Hematopoietic multipotent progenitor cell (in vitro differentiated cells): ENCODE measurements at regions not wholly inside any gene's neighbourhood (a gene's known extent, or its start where the extent isn't known, plus 50 kb on each side); places are given as distances from the start of the nearest gene placed in this dataset.
"Not testable (repeated sequence)": the region's sequence is repeated elsewhere in the genome, so short reads cannot be mapped to it uniquely, and the experiment has no call there.

Experiments
- DNase-seq, 3 donors: peaks; one replicate each; pipeline ENCODE4 v3.0.0-alpha.2; 2011 to 2015; ENCODE audit warnings: low read depth in 2 of 3, low spot score in 2 of 3

- DNase-seq: no peak
These were observed 153.2 kb upstream of the FBXL7 start for GRCh38 chr5:15346738-15347137.

DNA sequence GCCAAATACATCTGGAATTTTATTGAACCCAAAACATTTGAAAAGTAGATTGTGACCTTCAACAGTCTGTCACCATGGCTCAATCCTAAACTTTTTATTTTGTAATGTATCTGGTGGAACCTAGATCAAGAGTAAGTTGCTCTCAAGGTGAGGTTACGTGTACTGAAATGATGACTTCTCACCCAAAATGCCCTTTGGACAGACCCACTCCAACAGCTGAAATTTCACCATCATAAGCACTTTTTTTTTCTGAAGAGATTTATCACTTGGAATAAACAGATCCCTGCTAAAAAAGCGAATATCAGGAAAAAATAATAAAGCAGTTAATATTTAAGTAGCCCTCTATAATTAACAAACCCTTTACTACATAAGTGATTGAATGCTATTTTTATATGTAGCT is 155.0 kb upstream of the FBXL7 start:
- no peak for DNase-seq

DNA sequence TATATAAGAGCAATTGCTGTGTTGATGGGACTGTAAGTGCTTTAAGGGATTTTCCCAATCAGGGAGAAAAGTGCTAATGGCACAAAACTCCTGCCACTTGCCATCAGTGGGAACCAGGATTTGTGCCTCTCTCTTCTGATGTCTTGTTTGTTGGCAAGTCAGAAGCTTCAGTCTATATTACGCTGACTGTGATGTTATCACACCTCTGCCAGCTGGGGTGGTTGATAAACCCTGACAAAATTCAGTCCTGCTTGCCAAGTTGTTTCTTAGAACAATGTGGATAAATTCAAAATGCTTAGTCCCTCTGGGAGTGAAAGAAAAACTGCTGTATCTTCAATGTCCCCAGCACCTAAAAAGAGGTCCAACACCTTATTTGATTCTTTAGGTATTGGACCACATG is 161.4 kb upstream of the FBXL7 start:
- DNase-seq: no peak

GRCh38 chr5:15334551-15335266 is 165.3 kb upstream of the FBXL7 start:
- no peak for DNase-seq

DNA sequence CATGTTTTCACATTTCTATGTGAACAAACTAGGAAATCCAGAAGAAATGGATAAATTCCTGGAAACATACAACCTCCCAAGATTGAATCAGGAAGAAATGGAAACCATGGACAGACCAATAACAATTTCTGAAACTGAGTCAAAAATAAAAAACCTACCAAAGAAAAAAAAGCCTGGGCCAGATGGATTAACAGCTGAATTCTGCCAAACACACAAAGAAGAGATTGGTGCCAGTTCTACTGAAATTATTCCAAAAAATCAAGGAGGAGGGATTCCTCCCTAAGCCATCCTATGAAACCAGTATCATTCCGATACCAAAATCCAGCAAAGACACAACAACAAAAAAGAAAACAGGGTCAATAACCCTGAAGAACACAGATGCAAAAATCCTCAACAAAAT is 166.9 kb upstream of the FBXL7 start:
- no peak for DNase-seq

- DNase-seq: no peak
These were observed 173.0 kb upstream of the FBXL7 start for GRCh38 chr5:15326932-15327331.

DNA sequence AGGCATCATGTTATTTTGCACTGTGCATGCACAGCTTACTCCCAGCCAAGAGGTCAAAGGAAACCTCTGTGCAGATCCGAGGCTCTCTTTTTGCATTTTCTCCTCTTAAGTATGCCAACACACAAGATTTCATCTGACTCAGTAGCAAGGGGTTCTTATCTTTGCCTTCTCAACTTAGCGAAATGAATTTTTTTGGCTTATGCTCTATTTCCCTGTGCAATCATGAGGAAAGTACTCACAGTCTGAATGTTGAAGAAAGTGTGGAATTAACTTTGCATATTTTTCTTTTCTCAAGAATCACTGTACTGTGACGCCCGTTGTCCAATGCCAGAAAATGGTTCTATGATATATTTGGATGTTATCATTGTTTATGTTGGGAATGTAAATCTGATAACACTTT is 173.5 kb upstream of the FBXL7 start:
- no peak for DNase-seq

GRCh38 chr5:15322421-15322820 is 177.6 kb upstream of the FBXL7 start:
- no peak for DNase-seq

DNA sequence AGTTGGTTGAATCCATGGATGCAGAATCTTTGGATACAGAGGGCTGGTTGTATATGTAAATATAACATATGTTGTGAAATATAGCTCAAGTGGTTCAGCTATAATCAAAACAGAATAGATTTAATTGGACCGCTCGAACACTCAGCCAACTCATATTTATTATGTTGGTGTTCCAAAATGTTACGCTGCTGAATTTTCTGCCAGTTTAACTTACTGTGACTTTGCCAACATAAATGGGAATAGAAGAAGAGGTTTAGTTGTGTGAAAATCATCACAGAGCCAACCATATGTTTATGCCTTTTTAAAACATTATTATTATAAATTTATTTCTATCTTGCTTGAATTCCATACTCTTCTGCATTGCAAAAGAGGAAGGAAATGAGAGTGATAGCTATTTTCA is 178.2 kb upstream of the FBXL7 start:
- DNase-seq: no peak

- DNase-seq: no peak
These were observed 179.1 kb upstream of the FBXL7 start for GRCh38 chr5:15320871-15321270.

DNA sequence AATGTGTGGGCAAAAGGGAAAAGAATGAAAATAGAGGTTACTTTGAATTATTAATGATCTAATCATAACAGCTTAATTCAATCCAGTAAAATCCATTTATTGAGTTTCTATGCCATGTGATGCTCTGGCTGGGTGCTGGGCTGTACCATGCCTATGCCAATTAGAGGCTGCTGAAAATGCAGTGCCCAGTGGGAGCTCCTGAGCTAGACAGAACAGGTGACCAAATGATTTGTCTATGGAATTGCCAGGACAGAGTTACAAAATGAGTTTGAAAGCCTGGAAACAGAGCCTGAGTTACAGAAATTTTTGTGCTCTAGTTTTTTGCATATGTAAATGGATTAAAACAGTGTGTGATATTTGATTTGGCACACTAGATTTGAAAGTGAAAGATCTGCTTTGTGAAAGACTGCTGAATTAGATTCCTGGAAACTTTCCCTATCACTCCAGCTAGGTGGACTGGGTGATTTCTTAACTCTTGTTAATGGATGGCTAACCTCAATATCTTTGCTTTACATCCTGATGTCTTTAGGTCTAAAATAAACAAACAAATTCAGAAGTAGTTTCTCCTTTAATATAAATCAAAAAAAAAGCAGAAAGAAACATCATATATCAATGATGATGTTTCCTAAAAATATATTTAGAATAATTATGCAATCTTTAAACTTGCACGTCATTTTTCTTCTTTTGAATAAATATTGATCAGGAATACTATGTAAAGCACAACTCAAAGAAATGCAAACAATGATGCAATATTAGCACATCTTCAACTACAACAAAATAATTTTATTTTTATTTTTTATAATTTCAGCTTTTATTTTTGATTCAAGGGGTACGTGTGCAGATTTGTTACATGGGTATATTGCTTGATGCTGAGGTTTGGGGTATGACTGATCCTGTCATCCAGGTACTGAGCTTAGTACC is 194.8 kb upstream of the FBXL7 start:
- no peak for DNase-seq

DNA sequence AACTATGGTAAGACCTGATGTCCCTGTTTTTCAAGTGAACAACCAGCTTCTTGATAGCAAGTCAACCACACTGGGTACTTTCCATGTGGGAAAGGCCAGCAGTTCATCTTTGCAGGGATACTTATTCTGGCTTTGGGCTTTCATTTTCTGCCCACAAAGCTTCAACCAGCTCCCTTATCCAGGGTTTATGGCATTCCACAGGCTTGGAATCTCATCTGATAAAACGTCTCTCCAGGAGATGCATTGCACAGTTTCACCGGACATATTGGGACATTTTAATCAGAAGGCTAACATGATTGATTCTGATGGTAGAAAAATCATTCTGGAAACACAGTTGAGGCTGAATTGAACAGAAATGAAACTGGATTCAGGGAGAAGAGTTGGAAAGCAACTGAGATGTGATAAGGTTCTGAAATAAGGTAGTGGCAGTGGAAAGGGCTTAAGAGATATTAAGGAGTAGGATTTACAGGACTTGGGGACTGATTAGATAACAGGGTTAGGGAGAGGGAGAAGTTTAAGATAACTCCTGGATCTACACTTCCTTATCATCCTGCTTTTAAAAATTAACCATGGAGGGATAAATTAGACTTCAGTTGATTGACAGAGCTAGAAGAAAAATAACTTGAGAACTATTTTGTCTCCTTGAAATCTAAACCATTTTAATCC is 195.8 kb upstream of the FBXL7 start:
- no peak for DNase-seq

DNA sequence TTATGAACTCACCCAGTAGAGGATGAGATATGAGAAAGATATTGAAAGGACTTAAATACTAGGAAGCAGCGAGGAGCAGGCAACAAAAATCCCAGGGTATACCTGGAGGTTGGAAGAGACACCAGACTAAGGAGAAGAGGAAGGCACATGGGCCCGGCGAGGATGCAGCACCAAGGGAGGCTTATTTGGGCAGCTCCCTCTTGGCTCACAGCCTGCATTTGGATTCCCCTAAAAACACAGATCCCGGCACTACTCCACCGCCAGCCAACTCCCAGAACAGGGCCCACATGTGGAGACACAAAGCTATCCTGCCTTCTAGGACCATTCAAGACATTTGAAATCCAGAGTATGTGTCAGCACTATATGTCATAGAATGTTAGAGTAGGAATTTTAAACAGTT is 199.8 kb upstream of the FBXL7 start:
- no peak for DNase-seq

GRCh38 chr5:15290953-15291352 is 209.0 kb upstream of the FBXL7 start:
- no peak for DNase-seq

- DNase-seq: no peak
These were observed 213.3 kb upstream of the FBXL7 start for GRCh38 chr5:15286650-15287049.

DNA sequence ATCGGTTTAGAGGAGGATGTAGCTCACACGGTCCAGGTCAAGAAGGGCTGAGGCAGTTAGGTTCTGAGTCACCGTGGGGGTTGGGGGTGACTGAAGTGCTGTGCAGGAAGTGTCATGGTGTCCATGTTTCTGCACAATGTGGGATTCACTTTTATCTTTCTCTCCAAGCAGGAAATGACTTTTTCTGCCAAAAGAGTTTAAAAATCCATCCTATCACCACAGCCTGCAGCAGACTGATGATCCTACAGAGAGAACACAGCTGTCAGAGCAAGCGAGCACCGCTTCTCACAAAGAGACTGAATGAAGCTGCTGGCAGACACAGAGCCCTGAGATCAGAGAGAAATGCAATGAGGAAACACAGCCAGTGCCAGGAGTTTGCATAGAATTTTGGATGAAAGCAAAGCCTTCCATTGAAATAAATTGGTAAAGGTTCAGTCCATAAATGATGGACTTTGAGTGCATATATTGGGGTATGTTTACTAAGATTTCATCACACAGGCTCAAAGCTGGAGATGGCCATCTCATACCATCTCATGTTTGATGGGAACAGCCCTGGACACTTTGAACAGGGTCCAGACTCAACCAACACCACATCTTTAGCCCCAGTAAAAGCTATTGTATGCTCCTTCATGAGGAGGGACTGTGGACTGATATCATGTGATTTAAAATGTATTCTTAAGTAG is 213.9 kb upstream of the FBXL7 start:
- no peak for DNase-seq

DNA sequence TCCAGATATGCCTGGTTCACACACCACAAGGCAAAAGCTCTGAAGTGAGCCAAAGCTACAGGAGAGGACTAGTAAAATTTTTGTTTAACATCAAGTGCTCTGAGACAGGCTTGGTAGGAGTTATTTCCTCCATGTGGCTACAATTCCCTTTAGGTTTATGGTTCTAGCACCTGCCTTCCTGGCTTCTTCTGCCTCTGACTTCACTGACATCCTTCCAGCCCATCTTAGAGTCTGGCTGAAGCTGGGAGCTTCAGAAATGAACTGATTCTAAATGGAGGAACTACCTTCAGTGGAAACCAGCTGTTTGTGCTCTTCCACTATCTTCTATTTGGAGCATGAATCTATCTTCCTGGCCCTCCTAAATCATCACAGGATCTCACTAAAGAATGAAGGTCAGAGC is 215.3 kb upstream of the FBXL7 start:
- no peak for DNase-seq

GRCh38 chr5:15283076-15283475 is 216.9 kb upstream of the FBXL7 start:
- no peak for DNase-seq

DNA sequence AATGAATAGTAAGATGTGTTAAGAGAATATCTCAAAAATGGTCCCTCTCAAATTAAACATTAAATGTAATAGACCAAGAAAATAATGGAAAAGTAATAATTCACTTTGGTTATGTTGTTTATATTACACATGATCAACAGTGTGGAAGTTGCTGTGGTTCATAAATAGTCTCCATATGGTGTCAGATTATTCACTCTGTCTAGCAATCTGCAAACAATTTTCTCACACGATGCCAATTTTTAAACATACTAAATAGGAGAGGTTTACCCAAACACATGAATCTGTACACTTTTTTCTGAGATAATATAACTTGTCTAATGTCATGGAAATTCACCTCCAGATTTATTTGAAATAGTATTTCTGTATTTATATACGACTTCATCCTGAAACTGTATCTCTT is 217.4 kb upstream of the FBXL7 start:
- DNase-seq: no peak

DNA sequence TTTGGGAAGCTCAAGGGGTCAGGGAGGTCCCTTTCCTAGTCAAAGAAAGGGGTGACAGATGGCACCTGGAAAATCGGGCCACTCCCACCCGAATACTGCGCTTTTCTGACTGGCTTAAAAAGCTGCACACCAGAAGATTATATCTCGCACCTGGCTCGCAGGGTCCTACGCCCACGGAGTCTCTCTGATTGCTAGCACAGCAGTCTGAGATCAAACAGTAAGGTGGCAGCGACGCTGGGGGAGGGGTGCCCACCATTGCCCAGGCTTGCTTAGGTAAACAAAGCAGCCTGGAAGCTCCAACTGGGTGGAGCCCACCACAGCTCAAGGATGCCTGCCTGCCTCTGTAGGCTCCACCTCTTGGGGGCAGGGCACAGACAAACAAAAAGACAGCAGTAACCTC is 228.4 kb upstream of the FBXL7 start:
- not testable (repeated sequence) for DNase-seq

- no peak for DNase-seq
These were observed 232.0 kb upstream of the FBXL7 start for GRCh38 chr5:15267966-15268365.
